GM23338 (cell line): ENCODE measurements at regions not wholly inside any gene's neighbourhood (a gene's known extent, or its start where the extent isn't known, plus 50 kb on each side); places are given as distances from the start of the nearest gene placed in this dataset.

Experiments
- ATAC-seq: fragments of 200-7000 bp; cut with Tn5 transposase; 3 replicates; pipeline ENCODE4 v1.9.1; 2020
- DNase-seq: peaks from one replicate; pipeline ENCODE4 v3.0.0-alpha.2; 2015; ENCODE audit warnings: low spot score
- H2AFZ ChIP-seq: fragments of 200-600 bp; sonication (generic); 2 replicates; pipeline ENCODE4 v1.8.0; 2016; ENCODE audit warnings: antibody characterized with exemption, mild to moderate bottlenecking, moderate library complexity
- H3F3A ChIP-seq: fragments of 200-600 bp; sonication (generic); replicated peaks from 2 replicates; pipeline ENCODE4 v1.8.0; 2017; ENCODE audit warnings: antibody characterized with exemption, mixed run types, low read depth
- H3K27ac ChIP-seq: fragments of 200-600 bp; sonication (generic); 2 replicates; pipeline ENCODE4 v1.6.1; 2016; ENCODE audit warnings: low read depth
- H3K27me3 ChIP-seq: fragments of 200-600 bp; sonication (generic); 2 replicates; pipeline ENCODE4 v1.8.0; 2016; ENCODE audit warnings: mild to moderate bottlenecking, mixed run types, moderate library complexity; ENCODE audit not compliant: insufficient read depth
- H3K36me3 ChIP-seq: fragments of 200-600 bp; sonication (generic); 2 replicates; pipeline ENCODE4 v1.8.0; 2016; ENCODE audit warnings: mild to moderate bottlenecking; ENCODE audit not compliant: insufficient read depth
- H3K4me1 ChIP-seq: fragments of 200-600 bp; sonication (generic); 2 replicates; pipeline ENCODE4 v1.8.0; 2016; ENCODE audit warnings: mild to moderate bottlenecking, moderate library complexity; ENCODE audit not compliant: insufficient read depth
- H3K4me2 ChIP-seq: fragments of 200-600 bp; sonication (generic); 2 replicates; pipeline ENCODE4 v1.7.1; 2017; ENCODE audit warnings: mixed run types
- H3K4me3 ChIP-seq: fragments of 200-600 bp; sonication (generic); 2 replicates; pipeline ENCODE4 v1.6.1; 2016; ENCODE audit warnings: mixed run types
- H3K79me2 ChIP-seq: fragments of 200-600 bp; sonication (generic); replicated peaks from 2 replicates; pipeline ENCODE4 v1.8.0; 2017; ENCODE audit warnings: mild to moderate bottlenecking; ENCODE audit not compliant: insufficient read depth
- H3K9me2 ChIP-seq: fragments of 200-600 bp; sonication (generic); 2 replicates; pipeline ENCODE4 v1.8.0; 2017; ENCODE audit not compliant: insufficient read depth
- H4K20me1 ChIP-seq: fragments of 200-600 bp; sonication (generic); replicated peaks from 2 replicates; pipeline ENCODE4 v1.8.0; 2017; ENCODE audit warnings: mild to moderate bottlenecking; ENCODE audit not compliant: insufficient read depth
- H3K27ac Mint-ChIP-seq: 2 replicates; pipeline ENCODE4 v1.8.0; 2020; ENCODE audit warnings: inconsistent platforms, mild to moderate bottlenecking, moderate library complexity, mixed read lengths
- H3K27me3 Mint-ChIP-seq: 3 replicates; pipeline ENCODE4 v1.8.0; 2022; ENCODE audit warnings: low read depth, mild to moderate bottlenecking, moderate library complexity, mixed read lengths, inconsistent platforms; ENCODE audit not compliant: insufficient read depth, poor library complexity
- H3K36me3 Mint-ChIP-seq: 3 replicates; pipeline ENCODE4 v1.8.0; 2021; ENCODE audit warnings: low read depth, mild to moderate bottlenecking, inconsistent platforms, moderate library complexity, mixed read lengths
- H3K4me1 Mint-ChIP-seq: 3 replicates; pipeline ENCODE4 v1.8.0; 2020; ENCODE audit warnings: mild to moderate bottlenecking, inconsistent platforms, mixed read lengths
- H3K4me3 Mint-ChIP-seq: 3 replicates; pipeline ENCODE4 v1.8.0; 2021; ENCODE audit warnings: moderate library complexity, mild to moderate bottlenecking, inconsistent platforms, mixed read lengths
- H3K9me3 Mint-ChIP-seq: 3 replicates; pipeline ENCODE4 v1.8.0; 2020; ENCODE audit warnings: moderate library complexity, mild to moderate bottlenecking, inconsistent platforms, mixed read lengths
- CREB1 ChIP-seq: fragments of 250-450 bp; sonication (Bioruptor Pico); IDR thresholded peaks from 2 replicates; pipeline ENCODE4 v1.5.0; 2020; ENCODE audit warnings: low read depth, mild to moderate bottlenecking, moderate library complexity
- CTCF ChIP-seq, 2 experiments: fragments of 200-600 bp in 1 of 2; sonication (generic) in 1 of 2; conservative IDR thresholded peaks; 2 replicates each; pipeline versions ENCODE4 v1.5.1 to v1.6.1; 2016 to 2017; ENCODE audit warnings: antibody characterized with exemption in 2 of 2, low read depth in 2 of 2, mild to moderate bottlenecking in 2 of 2, moderate library complexity in 1 of 2
- EZH2 ChIP-seq: fragments of 200-600 bp; sonication (generic); IDR thresholded peaks from one replicate; pipeline ENCODE4 v1.8.0; 2017; ENCODE audit warnings: antibody characterized with exemption, mild to moderate bottlenecking, low read depth; ENCODE audit not compliant: unreplicated experiment
- EZH2phosphoT487 ChIP-seq: fragments of 200-600 bp; sonication (generic); IDR thresholded peaks from one replicate; pipeline ENCODE4 v1.8.1; 2018; ENCODE audit warnings: antibody characterized with exemption; ENCODE audit not compliant: unreplicated experiment
- JUNB ChIP-seq: IDR thresholded peaks from one replicate; pipeline ENCODE4 v1.6.1; 2016; ENCODE audit warnings: antibody characterized with exemption; ENCODE audit not compliant: unreplicated experiment
- NANOG ChIP-seq: IDR thresholded peaks from 2 replicates; pipeline ENCODE4 v1.6.1; 2016; ENCODE audit warnings: antibody characterized with exemption, borderline replicate concordance
- POLR2AphosphoS5 ChIP-seq: IDR thresholded peaks from 2 replicates; pipeline ENCODE4 v1.6.1; 2016; ENCODE audit warnings: antibody characterized with exemption, low read depth
- REST ChIP-seq: IDR thresholded peaks from one replicate; pipeline ENCODE4 v1.6.1; 2018; ENCODE audit warnings: antibody characterized with exemption; ENCODE audit not compliant: unreplicated experiment
- STAT1 ChIP-seq: IDR thresholded peaks from one replicate; pipeline ENCODE4 v1.6.1; 2016; ENCODE audit warnings: antibody characterized with exemption; ENCODE audit not compliant: unreplicated experiment
- ZNF114 ChIP-seq: fragments of 250-450 bp; sonication (Bioruptor Pico); IDR thresholded peaks from 2 replicates; pipeline ENCODE4 v1.5.0; 2020; ENCODE audit warnings: mild to moderate bottlenecking, moderate library complexity
- ZNF331 ChIP-seq: fragments of 250-450 bp; sonication (Bioruptor Pico); IDR thresholded peaks from 2 replicates; pipeline ENCODE4 v1.5.0; 2020; ENCODE audit warnings: low read depth, mild to moderate bottlenecking, moderate library complexity
- TF ChIP-seq, protein P1 (sequence below): fragments of 250-450 bp; sonication (Bioruptor Pico); IDR thresholded peaks from 2 replicates; pipeline ENCODE4 v1.5.0; 2020; ENCODE audit warnings: mild to moderate bottlenecking, moderate library complexity
- TF ChIP-seq, protein P2 (sequence below): IDR thresholded peaks from 2 replicates; pipeline ENCODE4 v1.6.1; 2016; ENCODE audit warnings: antibody characterized with exemption

DNA sequence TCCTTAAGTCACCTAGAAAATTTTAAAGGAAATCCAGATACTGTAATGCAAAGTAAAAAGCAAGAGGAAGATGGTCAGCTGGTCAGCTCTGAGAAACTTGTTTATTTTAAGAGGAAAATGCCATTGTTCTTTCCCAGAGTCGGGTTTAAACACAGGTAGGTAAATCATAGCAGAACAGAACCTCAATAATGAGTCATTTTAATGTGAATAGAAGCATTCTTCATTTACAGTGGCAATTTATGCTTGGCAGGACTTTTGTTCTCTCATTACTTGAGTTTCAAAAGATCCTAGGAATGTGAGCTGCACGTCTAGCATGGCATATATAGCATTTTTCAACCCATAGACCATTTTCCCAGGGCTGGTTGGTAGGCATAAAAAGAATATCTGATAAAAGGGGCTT is 132.3 kb downstream of the LIG4 start:
- no peaks in the 10 kb centered on the region for H3K27me3 Mint-ChIP-seq
- H3K4me1 Mint-ChIP-seq: peaks cover 13% of the 10 kb centered on the region; the same call in 2 of the 3 replicates
- Histone ChIP-seq H2AFZ (no peak overlapping the region), H3K4me1 (peaks cover 12% of the 10 kb centered on the region; the same call in 1 of the 2 replicates), H3K79me2 (no peaks in the 10 kb centered on the region), H3K4me2 (peak overlapping the region; percentile 10; the same call in 1 of the 2 replicates), H3K9me2 (no peaks in the 10 kb centered on the region; the same call in 1 of the 2 replicates), H3K27me3 (no peaks in the 10 kb centered on the region), H3K36me3 (no peaks in the 10 kb centered on the region), H4K20me1 (no peaks in the 10 kb centered on the region), H3K27ac (no peak overlapping the region), H3K4me3 (no peak overlapping the region), H3F3A (no peaks in the 10 kb centered on the region)
- H3K9me3 Mint-ChIP-seq: peaks cover 4% of the 10 kb centered on the region; the same call in 1 of the 3 replicates
- H3K36me3 Mint-ChIP-seq: no peaks in the 10 kb centered on the region
- H3K27ac Mint-ChIP-seq: no peak overlapping the region
- DNase-seq (peak; percentile 7), ATAC-seq (no peak)
- H3K4me3 Mint-ChIP-seq: no peak overlapping the region
- no peak for TF ChIP-seq CREB1
- no peak for TF ChIP-seq EZH2
- TF ChIP-seq STAT1: no peak
- TF ChIP-seq REST: no peak
- TF ChIP-seq, protein P1, sequence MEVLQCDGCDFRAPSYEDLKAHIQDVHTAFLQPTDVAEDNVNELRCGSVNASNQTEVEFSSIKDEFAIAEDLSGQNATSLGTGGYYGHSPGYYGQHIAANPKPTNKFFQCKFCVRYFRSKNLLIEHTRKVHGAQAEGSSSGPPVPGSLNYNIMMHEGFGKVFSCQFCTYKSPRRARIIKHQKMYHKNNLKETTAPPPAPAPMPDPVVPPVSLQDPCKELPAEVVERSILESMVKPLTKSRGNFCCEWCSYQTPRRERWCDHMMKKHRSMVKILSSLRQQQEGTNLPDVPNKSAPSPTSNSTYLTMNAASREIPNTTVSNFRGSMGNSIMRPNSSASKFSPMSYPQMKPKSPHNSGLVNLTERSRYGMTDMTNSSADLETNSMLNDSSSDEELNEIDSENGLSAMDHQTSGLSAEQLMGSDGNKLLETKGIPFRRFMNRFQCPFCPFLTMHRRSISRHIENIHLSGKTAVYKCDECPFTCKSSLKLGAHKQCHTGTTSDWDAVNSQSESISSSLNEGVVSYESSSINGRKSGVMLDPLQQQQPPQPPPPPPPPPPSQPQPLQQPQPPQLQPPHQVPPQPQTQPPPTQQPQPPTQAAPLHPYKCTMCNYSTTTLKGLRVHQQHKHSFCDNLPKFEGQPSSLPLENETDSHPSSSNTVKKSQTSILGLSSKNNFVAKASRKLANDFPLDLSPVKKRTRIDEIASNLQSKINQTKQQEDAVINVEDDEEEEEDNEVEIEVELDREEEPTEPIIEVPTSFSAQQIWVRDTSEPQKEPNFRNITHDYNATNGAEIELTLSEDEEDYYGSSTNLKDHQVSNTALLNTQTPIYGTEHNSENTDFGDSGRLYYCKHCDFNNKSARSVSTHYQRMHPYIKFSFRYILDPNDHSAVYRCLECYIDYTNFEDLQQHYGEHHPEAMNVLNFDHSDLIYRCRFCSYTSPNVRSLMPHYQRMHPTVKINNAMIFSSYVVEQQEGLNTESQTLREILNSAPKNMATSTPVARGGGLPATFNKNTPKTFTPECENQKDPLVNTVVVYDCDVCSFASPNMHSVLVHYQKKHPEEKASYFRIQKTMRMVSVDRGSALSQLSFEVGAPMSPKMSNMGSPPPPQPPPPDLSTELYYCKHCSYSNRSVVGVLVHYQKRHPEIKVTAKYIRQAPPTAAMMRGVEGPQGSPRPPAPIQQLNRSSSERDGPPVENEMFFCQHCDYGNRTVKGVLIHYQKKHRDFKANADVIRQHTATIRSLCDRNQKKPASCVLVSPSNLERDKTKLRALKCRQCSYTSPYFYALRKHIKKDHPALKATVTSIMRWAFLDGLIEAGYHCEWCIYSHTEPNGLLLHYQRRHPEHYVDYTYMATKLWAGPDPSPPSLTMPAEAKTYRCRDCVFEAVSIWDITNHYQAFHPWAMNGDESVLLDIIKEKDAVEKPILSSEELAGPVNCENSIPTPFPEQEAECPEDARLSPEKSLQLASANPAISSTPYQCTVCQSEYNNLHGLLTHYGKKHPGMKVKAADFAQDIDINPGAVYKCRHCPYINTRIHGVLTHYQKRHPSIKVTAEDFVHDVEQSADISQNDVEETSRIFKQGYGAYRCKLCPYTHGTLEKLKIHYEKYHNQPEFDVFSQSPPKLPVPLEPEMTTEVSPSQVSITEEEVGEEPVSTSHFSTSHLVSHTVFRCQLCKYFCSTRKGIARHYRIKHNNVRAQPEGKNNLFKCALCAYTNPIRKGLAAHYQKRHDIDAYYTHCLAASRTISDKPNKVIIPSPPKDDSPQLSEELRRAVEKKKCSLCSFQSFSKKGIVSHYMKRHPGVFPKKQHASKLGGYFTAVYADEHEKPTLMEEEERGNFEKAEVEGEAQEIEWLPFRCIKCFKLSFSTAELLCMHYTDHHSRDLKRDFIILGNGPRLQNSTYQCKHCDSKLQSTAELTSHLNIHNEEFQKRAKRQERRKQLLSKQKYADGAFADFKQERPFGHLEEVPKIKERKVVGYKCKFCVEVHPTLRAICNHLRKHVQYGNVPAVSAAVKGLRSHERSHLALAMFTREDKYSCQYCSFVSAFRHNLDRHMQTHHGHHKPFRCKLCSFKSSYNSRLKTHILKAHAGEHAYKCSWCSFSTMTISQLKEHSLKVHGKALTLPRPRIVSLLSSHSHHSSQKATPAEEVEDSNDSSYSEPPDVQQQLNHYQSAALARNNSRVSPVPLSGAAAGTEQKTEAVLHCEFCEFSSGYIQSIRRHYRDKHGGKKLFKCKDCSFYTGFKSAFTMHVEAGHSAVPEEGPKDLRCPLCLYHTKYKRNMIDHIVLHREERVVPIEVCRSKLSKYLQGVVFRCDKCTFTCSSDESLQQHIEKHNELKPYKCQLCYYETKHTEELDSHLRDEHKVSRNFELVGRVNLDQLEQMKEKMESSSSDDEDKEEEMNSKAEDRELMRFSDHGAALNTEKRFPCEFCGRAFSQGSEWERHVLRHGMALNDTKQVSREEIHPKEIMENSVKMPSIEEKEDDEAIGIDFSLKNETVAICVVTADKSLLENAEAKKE (CRISPR knock-in tag): no peak
- no peak for TF ChIP-seq JUNB
- no peak for TF ChIP-seq ZNF331 (CRISPR knock-in tag)
- no peak for TF ChIP-seq EZH2phosphoT487
- TF ChIP-seq POLR2AphosphoS5: no peak
- no peak for TF ChIP-seq ZNF114 (CRISPR knock-in tag)
- TF ChIP-seq CTCF (conservative IDR thresholded peaks at IDR 0.05; ENCODE audit: low read depth in 2 of 2): no peak
- no peak for TF ChIP-seq NANOG
- TF ChIP-seq, protein P2, sequence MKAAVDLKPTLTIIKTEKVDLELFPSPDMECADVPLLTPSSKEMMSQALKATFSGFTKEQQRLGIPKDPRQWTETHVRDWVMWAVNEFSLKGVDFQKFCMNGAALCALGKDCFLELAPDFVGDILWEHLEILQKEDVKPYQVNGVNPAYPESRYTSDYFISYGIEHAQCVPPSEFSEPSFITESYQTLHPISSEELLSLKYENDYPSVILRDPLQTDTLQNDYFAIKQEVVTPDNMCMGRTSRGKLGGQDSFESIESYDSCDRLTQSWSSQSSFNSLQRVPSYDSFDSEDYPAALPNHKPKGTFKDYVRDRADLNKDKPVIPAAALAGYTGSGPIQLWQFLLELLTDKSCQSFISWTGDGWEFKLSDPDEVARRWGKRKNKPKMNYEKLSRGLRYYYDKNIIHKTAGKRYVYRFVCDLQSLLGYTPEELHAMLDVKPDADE: no peak
